ENCODE measurements at regions not wholly inside any gene's neighbourhood (a gene's known extent, or its start where the extent isn't known, plus 50 kb on each side); places are given as distances from the start of the nearest gene placed in this dataset.

GRCh38 chr2:66649006-66649405 is 214.1 kb downstream of the MEIS1 start:
- no peak overlapping the region for H3T11ph ChIP-seq (ENCODE audit: low read length)
- Mint-ChIP-seq H3K36me3 (ENCODE audit: insufficient read depth in 1 of 3, low read depth in 3 of 3) (peaks cover 0 to 47% (median 2%) of the 10 kb centered on the region in 3 experiments; a peak in 4 of 7 replicates), H3K4me3 (no peak overlapping the region), H3K9me3 (peaks cover 15 to 29% of the 10 kb centered on the region in 2 experiments), H3K27me3 (ENCODE audit: low read depth) (peaks cover 13% of the 10 kb centered on the region), H3K4me1 (peaks cover 17 to 20% of the 10 kb centered on the region in 2 experiments), H3K27ac (no peak overlapping the region)
- WGBS (ENCODE audit: extremely low coverage, insufficient read length, low lambda C conversion rate) = no CpG with 5 or more reads among the region's 4 CpGs
- no peak overlapping the region for H4K5ac ChIP-seq (ENCODE audit: insufficient read length, low read depth, low read length)
- H3K23me2 ChIP-seq (ENCODE audit: insufficient read length, low read depth, low read length, poor library complexity, severe bottlenecking) = no peaks in the 10 kb centered on the region
- H4K91ac ChIP-seq (ENCODE audit: insufficient read length, low read depth, low read length) = no peak overlapping the region
- no peak overlapping the region for H3K4me2 ChIP-seq (ENCODE audit: insufficient read depth, insufficient read length, low read length)
- no peak overlapping the region for H3K27ac ChIP-seq (ENCODE audit: insufficient read length, low read depth, low read length)
- H2BK120ac ChIP-seq (ENCODE audit: low read depth, low read length, poor library complexity, severe bottlenecking) = no peak overlapping the region
- H3K27me3 ChIP-seq (ENCODE audit: insufficient read depth, low read length) = no peaks in the 10 kb centered on the region
- H2AFZ ChIP-seq (ENCODE audit: low read length) = no peak overlapping the region
- no peak overlapping the region for H2BK12ac ChIP-seq (ENCODE audit: insufficient read length, low read depth, low read length)
- H3K23ac ChIP-seq (ENCODE audit: insufficient read length, low read depth, low read length) = no peak overlapping the region
- TF ChIP-seq CTCF (conservative IDR thresholded peaks at IDR 0.05) = no peak
- no peak overlapping the region for H2AK5ac ChIP-seq (ENCODE audit: insufficient read length, low read length)
- H3K4ac ChIP-seq (ENCODE audit: low read depth, low read length) = no peak overlapping the region
- H3K4me1 ChIP-seq (ENCODE audit: insufficient read depth, low read length) = no peaks in the 10 kb centered on the region
- no peak overlapping the region for H2BK15ac ChIP-seq (ENCODE audit: low read depth, low read length)
- no peak for DNase-seq
- H3K79me2 ChIP-seq (ENCODE audit: insufficient read depth, low read length) = no peaks in the 10 kb centered on the region
- no peaks in the 10 kb centered on the region for H3K9me3 ChIP-seq (ENCODE audit: control insufficient read depth, low read depth, low read length)
- H3K18ac ChIP-seq (ENCODE audit: insufficient read length, low read depth, low read length) = no peak overlapping the region
- no peak overlapping the region for H2BK20ac ChIP-seq (ENCODE audit: low read depth, low read length, poor library complexity, severe bottlenecking)
- H4K20me1 ChIP-seq (ENCODE audit: control insufficient read depth, insufficient read depth, insufficient read length) = no peaks in the 10 kb centered on the region
- H3K9ac ChIP-seq (ENCODE audit: extremely low read depth, insufficient read length, low read length) = no peak overlapping the region
- H3K79me1 ChIP-seq (ENCODE audit: insufficient read depth, low read depth, low read length, poor library complexity, severe bottlenecking) = no peaks in the 10 kb centered on the region
- H4K8ac ChIP-seq (replicated peaks; ENCODE audit: insufficient read length, low read depth, low read length) = no peak overlapping the region
- H3K14ac ChIP-seq (ENCODE audit: insufficient read depth, low read length) = no peak overlapping the region
- H3K56ac ChIP-seq (ENCODE audit: insufficient read length, low read depth, low read length) = no peak overlapping the region
- H2BK5ac ChIP-seq (ENCODE audit: insufficient read length, low read length) = no peak overlapping the region

Measured in H9 (cell line).